Keratinocyte (primary cell): ENCODE measurements at regions not wholly inside any gene's neighbourhood (a gene's known extent, or its start where the extent isn't known, plus 50 kb on each side); places are given as distances from the start of the nearest gene placed in this dataset.

ENCODE experiments used
- CTCF ChIP-seq, 3 experiments: IDR thresholded peaks in 1 of 3; conservative IDR thresholded peaks in 1 of 3; optimal IDR thresholded peaks in 1 of 3; 2 replicates in 2 of 3; 3 replicates in 1 of 3; pipeline versions ENCODE3 to v1.5.1; 2011; ENCODE audit warnings: low read length in 3 of 3, mild to moderate bottlenecking in 3 of 3, moderate library complexity in 2 of 3, control low read depth in 1 of 3, inconsistent platforms in 1 of 3; ENCODE audit not compliant: insufficient read depth in 2 of 3; ENCODE audit errors: extremely low read depth in 1 of 3
- EZH2 ChIP-seq: IDR thresholded peaks from one replicate; pipeline ENCODE4 v1.6.1; 2012; ENCODE audit warnings: inconsistent platforms, mild to moderate bottlenecking, low read length, moderate library complexity

GRCh38 chr1:199857516-199857915, 170.0 kb upstream of the NR5A2 start:
- TF ChIP-seq EZH2 = no peak
- TF ChIP-seq CTCF (optimal IDR thresholded peaks at IDR 0.05 in 1 of 3, IDR thresholded peaks at IDR 0.05 in 1 of 3, conservative IDR thresholded peaks at IDR 0.05 in 1 of 3; ENCODE audit: extremely low read depth in 1 of 3, insufficient read depth in 2 of 3, low read length in 3 of 3) = no peak
